Heart left ventricle (tissue), 13 donors: ENCODE measurements at regions not wholly inside any gene's neighbourhood (a gene's known extent, or its start where the extent isn't known, plus 50 kb on each side); places are given as distances from the start of the nearest gene placed in this dataset.

Source experiments
- CTCF ChIP-seq, 12 donors: fragments of 200-600 bp; sonication (generic) in 4 of 12; IDR thresholded peaks; one replicate each; pipeline versions ENCODE4 v1.5.0 to v1.8.0; 2018 to 2022; ENCODE audit warnings: antibody characterized with exemption in 12 of 12, mild to moderate bottlenecking in 5 of 12
- POLR2A ChIP-seq, 2 donors: fragments of 450-650 bp; IDR thresholded peaks; one replicate each; pipeline ENCODE4 v1.6.1; 2017; ENCODE audit warnings: antibody characterized with exemption in 2 of 2, mild to moderate bottlenecking in 2 of 2, moderate library complexity in 2 of 2
- donor health status: ischemic (EF 13 %, LVEDD 7.1; RV severe dilation, severe dysfunction).
- donor health status: DM: no; HTN: yes; CAD: no.
- donor health status: DM: no; HTN: no; CAD: no.
- donor health status: ischemic (EF 25% LVEDD 6.9; RV normal size, moderate dysfunction).
- donor health status: ischemic (EF 25% LVEDD 5.7; RV mildly dilated, moderate dysfunction).
- donor health status: ischemic (EF 35%, LVEDD 5.7; RV mildly dilated, moderate dysfunction).
- donor health status: nonischemic (EF 11% LVEDD 7.7; RV severe dilation, severe dysfunction).
- donor health status: DM: yes; HTN: yes; CAD: no.
- donor health status: PGD.
- donor health status: ischemic (EF 29% LVEDD 5.4; RV normal size, mild dysfunction).
- donor health status: nonischemic (EF 23%, LVEDD 6.1; RV moderate dilation, normal function).

- TF ChIP-seq POLR2A (IDR thresholded peaks at IDR 0.05) (no peak), CTCF (IDR thresholded peaks at IDR 0.05) (no peak)
These were observed 155.8 kb upstream of the RAI14 start for GRCh38 chr5:34500236-34500847.
